Lower lobe of right lung (tissue), 2 donors: ENCODE measurements at regions not wholly inside any gene's neighbourhood (a gene's known extent, or its start where the extent isn't known, plus 50 kb on each side); places are given as distances from the start of the nearest gene placed in this dataset.
A peak's percentile ranks its signal among the peaks of the same experiment; 100 is the strongest.

Experiments used
- ATAC-seq, 2 donors: fragments of 200-7000 bp; cut with Tn5 transposase; one replicate each; pipeline ENCODE4 v1.9.1; 2020 to 2022; ENCODE audit warnings: mild to moderate bottlenecking in 2 of 2, moderate library complexity in 2 of 2
- DNase-seq: peaks from one replicate; pipeline ENCODE4 v3.0.0-alpha.2; 2020
- H3K27ac ChIP-seq: fragments of 200-600 bp; one replicate; pipeline ENCODE4 v1.8.0; 2022
- H3K27me3 ChIP-seq: fragments of 200-600 bp; one replicate; pipeline ENCODE4 v1.8.0; 2022; ENCODE audit warnings: low read depth
- H3K36me3 ChIP-seq: fragments of 200-600 bp; one replicate; pipeline ENCODE4 v1.8.0; 2022; ENCODE audit warnings: mild to moderate bottlenecking
- H3K4me1 ChIP-seq: fragments of 200-600 bp; one replicate; pipeline ENCODE4 v1.8.0; 2022
- H3K4me3 ChIP-seq: fragments of 200-600 bp; one replicate; pipeline ENCODE4 v1.8.0; 2022; ENCODE audit warnings: mild to moderate bottlenecking
- H3K9me3 ChIP-seq: fragments of 200-600 bp; one replicate; pipeline ENCODE4 v1.8.0; 2022
- intact Hi-C: fragments of 100-400 bp; cut with DNase I; formaldehyde crosslinking; loops from one replicate; pipeline ENCODE4 v1.11.0; 2022
- TF ChIP-seq, protein P1 (sequence below): fragments of 200-600 bp; IDR thresholded peaks from one replicate; pipeline ENCODE4 v1.8.0; 2022; ENCODE audit warnings: antibody characterized with exemption, mild to moderate bottlenecking
- donor health status: DM: no; HTN: yes; CAD: no; lungs with severe emphysema.

DNA sequence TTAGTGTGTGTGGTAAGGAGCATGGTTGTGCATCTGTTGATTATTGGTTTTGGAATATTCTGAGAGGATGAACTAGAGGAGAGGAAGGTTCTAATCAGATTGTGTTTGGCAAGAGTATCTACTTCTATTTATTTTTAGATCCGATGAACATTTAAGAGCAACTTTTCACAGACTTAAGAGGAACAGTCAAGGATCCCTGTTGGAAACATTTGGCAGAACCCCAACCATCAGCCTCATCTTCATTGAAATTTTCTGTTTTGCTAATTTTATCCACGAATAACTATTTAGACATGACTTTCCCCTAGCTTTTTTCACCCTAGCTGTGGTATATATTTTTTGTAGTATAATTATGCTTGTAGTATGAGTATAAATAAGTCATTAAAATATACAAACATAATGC lies 868.5 kb downstream of the MAT2B start:
- TF ChIP-seq, protein P1, sequence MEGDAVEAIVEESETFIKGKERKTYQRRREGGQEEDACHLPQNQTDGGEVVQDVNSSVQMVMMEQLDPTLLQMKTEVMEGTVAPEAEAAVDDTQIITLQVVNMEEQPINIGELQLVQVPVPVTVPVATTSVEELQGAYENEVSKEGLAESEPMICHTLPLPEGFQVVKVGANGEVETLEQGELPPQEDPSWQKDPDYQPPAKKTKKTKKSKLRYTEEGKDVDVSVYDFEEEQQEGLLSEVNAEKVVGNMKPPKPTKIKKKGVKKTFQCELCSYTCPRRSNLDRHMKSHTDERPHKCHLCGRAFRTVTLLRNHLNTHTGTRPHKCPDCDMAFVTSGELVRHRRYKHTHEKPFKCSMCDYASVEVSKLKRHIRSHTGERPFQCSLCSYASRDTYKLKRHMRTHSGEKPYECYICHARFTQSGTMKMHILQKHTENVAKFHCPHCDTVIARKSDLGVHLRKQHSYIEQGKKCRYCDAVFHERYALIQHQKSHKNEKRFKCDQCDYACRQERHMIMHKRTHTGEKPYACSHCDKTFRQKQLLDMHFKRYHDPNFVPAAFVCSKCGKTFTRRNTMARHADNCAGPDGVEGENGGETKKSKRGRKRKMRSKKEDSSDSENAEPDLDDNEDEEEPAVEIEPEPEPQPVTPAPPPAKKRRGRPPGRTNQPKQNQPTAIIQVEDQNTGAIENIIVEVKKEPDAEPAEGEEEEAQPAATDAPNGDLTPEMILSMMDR = no peak
- intact Hi-C loops = no loop called here
- Histone ChIP-seq H3K4me1 (no peaks in the 10 kb centered on the region), H3K4me3 (no peak overlapping the region), H3K36me3 (no peaks in the 10 kb centered on the region), H3K27me3 (no peaks in the 10 kb centered on the region), H3K9me3 (no peaks in the 10 kb centered on the region), H3K27ac (no peak overlapping the region)
- DNase-seq (no peak), ATAC-seq (no peak)

DNA sequence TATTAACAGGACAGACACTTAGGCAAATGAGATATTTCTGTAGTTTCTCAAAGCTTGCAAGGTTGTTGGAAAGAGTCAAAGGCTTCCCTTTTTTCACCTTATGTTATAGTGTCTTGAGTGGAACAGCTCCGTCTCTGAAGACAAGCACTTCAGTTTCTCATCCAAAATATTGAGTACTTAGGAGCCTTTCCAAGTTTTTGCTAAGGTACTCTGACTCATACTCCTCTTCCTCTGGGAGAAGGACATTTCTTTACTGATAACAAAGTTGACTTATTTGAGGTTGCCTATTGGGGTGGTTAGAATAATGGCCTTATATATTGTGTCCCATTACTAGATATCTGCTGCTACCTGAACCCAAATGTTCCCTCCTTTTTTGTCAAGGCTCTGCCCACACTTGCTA lies 869.6 kb downstream of the MAT2B start:
- Histone ChIP-seq H3K27ac (no peak overlapping the region), H3K4me1 (no peaks in the 10 kb centered on the region), H3K4me3 (no peak overlapping the region), H3K27me3 (no peaks in the 10 kb centered on the region), H3K9me3 (no peaks in the 10 kb centered on the region), H3K36me3 (no peaks in the 10 kb centered on the region)
- no peak for DNase-seq
- TF ChIP-seq, protein P1 = no peak
- peak in 1 of 2 donors; percentile 57 for ATAC-seq
- intact Hi-C loops = no loop called here

DNA sequence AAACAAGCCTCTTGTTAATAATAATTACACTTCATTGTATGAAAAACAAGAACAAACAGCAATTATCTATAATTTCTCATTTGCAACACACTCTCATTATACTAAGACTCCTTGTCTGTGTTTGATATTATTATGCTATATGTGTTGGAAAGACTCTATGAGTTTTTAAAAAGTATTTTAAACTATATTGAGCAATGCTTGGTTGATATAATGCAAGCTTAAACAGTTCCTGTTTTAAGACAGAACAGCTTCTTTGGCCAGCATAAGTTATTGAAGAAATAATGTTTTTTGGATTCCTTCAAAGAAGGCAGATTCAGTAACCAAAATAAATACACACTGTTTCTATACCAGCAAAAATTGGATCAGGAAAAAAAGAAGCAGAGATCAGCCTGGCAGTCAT lies 871.4 kb downstream of the MAT2B start:
- intact Hi-C loops = no loop called here
- Histone ChIP-seq H3K27ac (no peak overlapping the region), H3K9me3 (no peaks in the 10 kb centered on the region), H3K4me3 (no peak overlapping the region), H3K27me3 (no peaks in the 10 kb centered on the region), H3K4me1 (no peaks in the 10 kb centered on the region), H3K36me3 (no peaks in the 10 kb centered on the region)
- TF ChIP-seq, protein P1 = no peak
- DNase-seq (no peak), ATAC-seq (no peak)

DNA sequence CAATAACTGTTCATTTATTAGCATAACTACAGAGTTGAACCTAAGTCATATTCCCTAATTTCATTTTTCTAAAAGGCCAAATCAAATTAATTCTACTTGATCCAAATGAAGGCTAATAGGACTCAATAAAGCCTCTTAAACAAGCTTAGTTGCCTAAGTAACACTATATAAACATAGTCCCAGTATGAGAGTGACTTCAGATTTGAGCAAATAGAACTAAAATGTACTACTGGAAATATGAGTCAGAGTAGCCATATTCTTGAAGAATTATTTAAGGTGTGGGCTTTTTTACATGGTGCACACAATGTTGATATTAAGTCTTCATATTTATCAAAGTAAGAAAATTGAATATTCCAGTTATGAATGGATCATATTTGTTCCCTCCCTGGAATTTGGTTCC lies 872.3 kb downstream of the MAT2B start:
- Histone ChIP-seq H3K4me3 (no peak overlapping the region), H3K36me3 (no peaks in the 10 kb centered on the region), H3K27me3 (no peaks in the 10 kb centered on the region), H3K4me1 (no peaks in the 10 kb centered on the region), H3K9me3 (no peaks in the 10 kb centered on the region), H3K27ac (no peak overlapping the region)
- intact Hi-C loops = no loop called here
- TF ChIP-seq, protein P1 = no peak
- DNase-seq = no peak
- peak; percentile 47 to 74 for ATAC-seq

DNA sequence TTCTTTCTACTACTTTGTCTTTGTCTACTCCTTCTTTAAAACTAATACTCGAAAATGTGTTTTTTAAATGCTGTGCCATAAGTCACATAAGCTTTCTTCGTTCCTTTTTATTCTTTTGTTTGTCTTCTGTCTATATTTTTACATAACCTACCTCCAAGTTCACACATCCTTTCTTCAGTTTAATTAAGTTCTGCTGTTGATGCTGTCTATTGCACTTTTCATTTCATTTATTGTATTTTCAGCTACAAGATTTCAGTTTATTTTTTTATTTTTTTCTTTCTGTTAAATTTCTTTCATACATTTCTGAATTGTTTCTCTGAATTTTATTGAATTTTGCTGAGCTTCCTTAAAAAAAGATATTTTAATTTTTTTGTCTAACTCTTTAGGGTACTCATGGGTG lies 878.2 kb downstream of the MAT2B start:
- Histone ChIP-seq H3K4me3 (no peak overlapping the region), H3K4me1 (no peaks in the 10 kb centered on the region), H3K9me3 (peaks cover 8% of the 10 kb centered on the region), H3K36me3 (no peaks in the 10 kb centered on the region), H3K27ac (no peak overlapping the region), H3K27me3 (no peaks in the 10 kb centered on the region)
- no peak for ATAC-seq
- intact Hi-C loops = no loop called here
- DNase-seq = no peak
- TF ChIP-seq, protein P1 = no peak

DNA sequence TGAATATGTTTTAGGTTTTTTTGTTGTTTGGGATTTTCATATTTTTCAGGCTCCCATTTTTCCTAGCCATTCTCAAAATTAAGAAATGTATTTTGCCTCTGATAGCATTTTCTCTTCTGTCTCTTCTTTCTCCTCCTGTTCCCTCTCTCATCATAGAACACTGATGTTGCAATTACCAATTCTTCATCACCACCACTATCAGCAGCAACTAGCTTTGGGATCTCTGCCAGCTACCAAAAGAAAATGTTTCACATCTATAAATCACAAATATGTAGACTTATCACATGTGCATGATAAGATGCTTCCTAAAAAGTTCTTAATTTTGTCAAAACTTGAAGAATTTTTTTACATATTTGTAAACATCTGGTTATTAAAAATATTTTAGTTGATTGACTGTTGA lies 887.1 kb downstream of the MAT2B start:
- TF ChIP-seq, protein P1 = no peak
- H3K4me3 ChIP-seq = no peak overlapping the region
- no peaks in the 10 kb centered on the region for H3K36me3 ChIP-seq
- intact Hi-C loops = no loop called here
- no peaks in the 10 kb centered on the region for H3K27me3 ChIP-seq
- no peak overlapping the region for H3K27ac ChIP-seq
- ATAC-seq = no peak
- no peaks in the 10 kb centered on the region for H3K9me3 ChIP-seq
- no peak for DNase-seq
- H3K4me1 ChIP-seq = no peaks in the 10 kb centered on the region
